GM12878 (cell line): ENCODE measurements at regions not wholly inside any gene's neighbourhood (a gene's known extent, or its start where the extent isn't known, plus 50 kb on each side); places are given as distances from the start of the nearest gene placed in this dataset.

Experiments
- BCLAF1 ChIP-seq: fragments of 450-650 bp; IDR thresholded peaks from 2 replicates; pipeline ENCODE4 v1.6.1; 2017; ENCODE audit warnings: antibody characterized with exemption, mild to moderate bottlenecking, moderate library complexity
- CEBPZ ChIP-seq: fragments of 150-350 bp; IDR thresholded peaks from 2 replicates; pipeline ENCODE4 v1.6.1; 2016; ENCODE audit warnings: low read depth, low read length
- CHD4 ChIP-seq: fragments of 200-600 bp; sonication (generic); IDR thresholded peaks from 2 replicates; pipeline ENCODE4 v1.6.1; 2016; ENCODE audit warnings: mild to moderate bottlenecking
- EGR1 ChIP-seq, 2 experiments: IDR thresholded peaks; 1 replicate in 1 of 2; 2 replicates in 1 of 2; pipeline ENCODE4 v1.6.1; 2011 to 2012; ENCODE audit warnings: low read depth in 2 of 2, low read length in 2 of 2, borderline replicate concordance in 1 of 2, mild to moderate bottlenecking in 1 of 2, moderate library complexity in 1 of 2

GRCh38 chr2:155852156-155852555, 480.4 kb downstream of the NR4A2 start:
- no peak for TF ChIP-seq CEBPZ
- no peak for TF ChIP-seq EGR1 (IDR thresholded peaks at IDR 0.05; ENCODE audit: borderline replicate concordance in 1 of 2, low read depth in 2 of 2, low read length in 2 of 2)
- no peak for TF ChIP-seq BCLAF1
- TF ChIP-seq CHD4: no peak
